Neural progenitor cell (in vitro differentiated cells): ENCODE measurements at regions not wholly inside any gene's neighbourhood (a gene's known extent, or its start where the extent isn't known, plus 50 kb on each side); places are given as distances from the start of the nearest gene placed in this dataset.

Experiments
- EZH2 ChIP-seq: fragments of 200-600 bp; sonication (generic); IDR thresholded peaks from 2 replicates; pipeline ENCODE4 v1.6.1; 2017; ENCODE audit warnings: antibody characterized with exemption, mild to moderate bottlenecking, moderate library complexity
- EZH2phosphoT487 ChIP-seq: fragments of 200-600 bp; sonication (generic); IDR thresholded peaks from 2 replicates; pipeline ENCODE4 v1.6.1; 2017; ENCODE audit warnings: antibody characterized with exemption
- TF ChIP-seq, protein P1 (sequence below): fragments of 200-600 bp; sonication (generic); IDR thresholded peaks from 2 replicates; pipeline ENCODE4 v1.5.1; 2017; ENCODE audit warnings: antibody characterized with exemption, mild to moderate bottlenecking

DNA sequence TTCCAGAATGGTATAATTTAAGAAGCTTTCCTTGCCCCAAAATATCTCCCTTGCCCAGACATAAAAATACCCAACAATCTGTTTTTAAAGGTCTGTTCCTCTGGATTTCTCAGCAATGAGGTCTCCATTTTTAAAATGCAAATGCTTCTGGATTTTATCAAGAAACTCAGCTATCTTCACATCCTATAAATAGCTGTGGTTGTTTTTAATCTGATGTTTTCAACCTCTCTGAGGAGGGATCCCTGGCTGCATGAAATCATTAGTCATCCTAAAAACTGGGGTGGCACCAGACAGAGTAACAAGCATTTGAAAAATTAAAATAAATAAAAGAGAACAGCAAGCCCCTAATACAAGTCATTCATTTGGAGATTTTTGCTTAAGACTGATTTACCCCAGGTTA lies 168.5 kb upstream of the ID4 start:
- TF ChIP-seq, protein P1, sequence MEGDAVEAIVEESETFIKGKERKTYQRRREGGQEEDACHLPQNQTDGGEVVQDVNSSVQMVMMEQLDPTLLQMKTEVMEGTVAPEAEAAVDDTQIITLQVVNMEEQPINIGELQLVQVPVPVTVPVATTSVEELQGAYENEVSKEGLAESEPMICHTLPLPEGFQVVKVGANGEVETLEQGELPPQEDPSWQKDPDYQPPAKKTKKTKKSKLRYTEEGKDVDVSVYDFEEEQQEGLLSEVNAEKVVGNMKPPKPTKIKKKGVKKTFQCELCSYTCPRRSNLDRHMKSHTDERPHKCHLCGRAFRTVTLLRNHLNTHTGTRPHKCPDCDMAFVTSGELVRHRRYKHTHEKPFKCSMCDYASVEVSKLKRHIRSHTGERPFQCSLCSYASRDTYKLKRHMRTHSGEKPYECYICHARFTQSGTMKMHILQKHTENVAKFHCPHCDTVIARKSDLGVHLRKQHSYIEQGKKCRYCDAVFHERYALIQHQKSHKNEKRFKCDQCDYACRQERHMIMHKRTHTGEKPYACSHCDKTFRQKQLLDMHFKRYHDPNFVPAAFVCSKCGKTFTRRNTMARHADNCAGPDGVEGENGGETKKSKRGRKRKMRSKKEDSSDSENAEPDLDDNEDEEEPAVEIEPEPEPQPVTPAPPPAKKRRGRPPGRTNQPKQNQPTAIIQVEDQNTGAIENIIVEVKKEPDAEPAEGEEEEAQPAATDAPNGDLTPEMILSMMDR, result no peak
- TF ChIP-seq EZH2 (no peak), EZH2phosphoT487 (no peak)
